H9 (cell line): ENCODE measurements at regions not wholly inside any gene's neighbourhood (a gene's known extent, or its start where the extent isn't known, plus 50 kb on each side); places are given as distances from the start of the nearest gene placed in this dataset.

Experiments used
- DNase-seq: peaks from one replicate; pipeline ENCODE4 v3.0.0-alpha.2; 2017
- H2AFZ ChIP-seq: one replicate; pipeline ENCODE4 v1.6.1; 2013; ENCODE audit warnings: mild to moderate bottlenecking, low read length, control low read depth, moderate library complexity
- H2AK5ac ChIP-seq: 2 replicates; pipeline ENCODE4 v1.6.1; 2013; ENCODE audit warnings: low read length, control low read depth, mixed read lengths; ENCODE audit not compliant: insufficient read length
- H2BK120ac ChIP-seq: one replicate; pipeline ENCODE4 v1.6.1; 2013; ENCODE audit warnings: low read depth, mild to moderate bottlenecking, low read length, control low read depth, inconsistent platforms; ENCODE audit not compliant: poor library complexity, severe bottlenecking
- H2BK12ac ChIP-seq: 2 replicates; pipeline ENCODE4 v1.6.1; 2013; ENCODE audit warnings: low read length, control low read depth, mixed read lengths, low read depth; ENCODE audit not compliant: insufficient read length
- H2BK15ac ChIP-seq: 2 replicates; pipeline ENCODE4 v1.6.1; 2013; ENCODE audit warnings: low read depth, low read length, control low read depth
- H2BK20ac ChIP-seq: one replicate; pipeline ENCODE4 v1.6.1; 2013; ENCODE audit warnings: low read depth, mild to moderate bottlenecking, low read length, control low read depth, inconsistent platforms; ENCODE audit not compliant: poor library complexity, severe bottlenecking
- H2BK5ac ChIP-seq: 2 replicates; pipeline ENCODE4 v1.6.1; 2013; ENCODE audit warnings: low read length, control low read depth, mixed read lengths; ENCODE audit not compliant: insufficient read length
- H3K14ac ChIP-seq: 2 replicates; pipeline ENCODE4 v1.6.1; 2013; ENCODE audit warnings: low read length, control low read depth; ENCODE audit not compliant: insufficient read depth
- H3K18ac ChIP-seq: 2 replicates; pipeline ENCODE4 v1.6.1; 2013; ENCODE audit warnings: low read depth, mild to moderate bottlenecking, mixed read lengths, low read length, control low read depth; ENCODE audit not compliant: insufficient read length
- H3K23ac ChIP-seq: 2 replicates; pipeline ENCODE4 v1.6.1; 2013; ENCODE audit warnings: low read length, control low read depth, mixed read lengths, low read depth; ENCODE audit not compliant: insufficient read length
- H3K23me2 ChIP-seq: 2 replicates; pipeline ENCODE4 v1.6.1; 2013; ENCODE audit warnings: low read depth, mild to moderate bottlenecking, mixed read lengths, low read length, control low read depth; ENCODE audit not compliant: insufficient read length, poor library complexity, severe bottlenecking
- H3K27ac ChIP-seq: 2 replicates; pipeline ENCODE4 v1.5.1; 2013; ENCODE audit warnings: low read length, control low read depth, mixed read lengths, low read depth; ENCODE audit not compliant: insufficient read length
- H3K27me3 ChIP-seq: 2 replicates; pipeline ENCODE4 v1.6.1; 2013; ENCODE audit warnings: low read length, control low read depth, inconsistent platforms; ENCODE audit not compliant: insufficient read depth
- H3K4ac ChIP-seq: 2 replicates; pipeline ENCODE4 v1.6.1; 2013; ENCODE audit warnings: low read depth, mild to moderate bottlenecking, control low read depth, inconsistent platforms, low read length, moderate library complexity
- H3K4me1 ChIP-seq: 2 replicates; pipeline ENCODE4 v1.6.1; 2013; ENCODE audit warnings: low read length, control low read depth, inconsistent platforms; ENCODE audit not compliant: insufficient read depth
- H3K4me2 ChIP-seq: 2 replicates; pipeline ENCODE4 v1.6.1; 2013; ENCODE audit warnings: low read length, control low read depth, mixed read lengths; ENCODE audit not compliant: insufficient read length, insufficient read depth
- H3K56ac ChIP-seq: 2 replicates; pipeline ENCODE4 v1.6.1; 2013; ENCODE audit warnings: low read depth, mild to moderate bottlenecking, mixed read lengths, low read length, control low read depth; ENCODE audit not compliant: insufficient read length
- H3K79me1 ChIP-seq: 2 replicates; pipeline ENCODE4 v1.6.1; 2013; ENCODE audit warnings: low read depth, mild to moderate bottlenecking, moderate library complexity, low read length, control low read depth, inconsistent platforms; ENCODE audit not compliant: insufficient read depth, poor library complexity, severe bottlenecking
- H3K79me2 ChIP-seq: 2 replicates; pipeline ENCODE4 v1.6.1; 2013; ENCODE audit warnings: low read length, control low read depth, inconsistent platforms; ENCODE audit not compliant: insufficient read depth
- H3K9ac ChIP-seq: 2 replicates; pipeline ENCODE4 v1.6.1; 2013; ENCODE audit warnings: low read length, control low read depth, mixed read lengths; ENCODE audit not compliant: insufficient read length; ENCODE audit errors: extremely low read depth
- H3K9me3 ChIP-seq: one replicate; pipeline ENCODE4 v1.6.1; 2013; ENCODE audit warnings: low read depth, low read length, inconsistent platforms; ENCODE audit not compliant: control insufficient read depth
- H3T11ph ChIP-seq: one replicate; pipeline ENCODE4 v1.6.1; 2013; ENCODE audit warnings: mild to moderate bottlenecking, low read length, control low read depth, inconsistent platforms
- H4K20me1 ChIP-seq: one replicate; pipeline ENCODE4 v1.6.1; 2013; ENCODE audit not compliant: control insufficient read depth, insufficient read length, insufficient read depth
- H4K5ac ChIP-seq: 2 replicates; pipeline ENCODE4 v1.6.1; 2013; ENCODE audit warnings: low read depth, mild to moderate bottlenecking, mixed read lengths, low read length, control low read depth; ENCODE audit not compliant: insufficient read length
- H4K8ac ChIP-seq: replicated peaks from 2 replicates; pipeline ENCODE4 v1.6.1; 2013; ENCODE audit warnings: low read length, control low read depth, mixed read lengths, low read depth; ENCODE audit not compliant: insufficient read length
- H4K91ac ChIP-seq: 2 replicates; pipeline ENCODE4 v1.6.1; 2013; ENCODE audit warnings: low read depth, mild to moderate bottlenecking, moderate library complexity, mixed read lengths, low read length, control low read depth; ENCODE audit not compliant: insufficient read length
- H3K27ac Mint-ChIP-seq, 3 experiments: 2 replicates in 2 of 3; 3 replicates in 1 of 3; pipeline ENCODE4 v1.8.0; 2020 to 2021; ENCODE audit warnings: mixed read lengths in 3 of 3, mild to moderate bottlenecking in 1 of 3, moderate library complexity in 1 of 3
- H3K27me3 Mint-ChIP-seq: 2 replicates; pipeline ENCODE4 v1.8.0; 2021; ENCODE audit warnings: low read depth, mild to moderate bottlenecking, moderate library complexity, mixed read lengths
- H3K36me3 Mint-ChIP-seq, 3 experiments: 2 replicates in 2 of 3; 3 replicates in 1 of 3; pipeline ENCODE4 v1.8.0; 2020 to 2021; ENCODE audit warnings: low read depth in 3 of 3, mixed read lengths in 3 of 3; ENCODE audit not compliant: insufficient read depth in 1 of 3
- H3K4me1 Mint-ChIP-seq, 2 experiments: 2 replicates each; pipeline ENCODE4 v1.8.0; 2020; ENCODE audit warnings: mixed read lengths in 2 of 2
- H3K4me3 Mint-ChIP-seq, 2 experiments: 2 replicates in 1 of 2; 3 replicates in 1 of 2; pipeline ENCODE4 v1.8.0; 2020 to 2021; ENCODE audit warnings: mild to moderate bottlenecking in 2 of 2, mixed read lengths in 2 of 2, moderate library complexity in 1 of 2
- H3K9me3 Mint-ChIP-seq, 2 experiments: 2 replicates in 1 of 2; 3 replicates in 1 of 2; pipeline ENCODE4 v1.8.0; 2020; ENCODE audit warnings: mild to moderate bottlenecking in 2 of 2, mixed read lengths in 2 of 2, moderate library complexity in 1 of 2
- WGBS: extraction: QIAGEN DNeasy Blood & Tissue Kit; methylation state at CpG from one replicate; pipeline ENCODE4 v1.1.7; 2013; ENCODE audit warnings: missing lambda C conversion rate, low lambda C conversion rate, mixed read lengths; ENCODE audit not compliant: insufficient read length; ENCODE audit errors: extremely low coverage; 5-methylcytosine and 5-hydroxymethylcytosine counted together
- TF ChIP-seq, protein P1 (sequence below): fragments of 200-600 bp; sonication (generic); conservative IDR thresholded peaks from 3 replicates; pipeline ENCODE4 v1.8.0; 2021; ENCODE audit warnings: antibody characterized with exemption, mild to moderate bottlenecking

DNA sequence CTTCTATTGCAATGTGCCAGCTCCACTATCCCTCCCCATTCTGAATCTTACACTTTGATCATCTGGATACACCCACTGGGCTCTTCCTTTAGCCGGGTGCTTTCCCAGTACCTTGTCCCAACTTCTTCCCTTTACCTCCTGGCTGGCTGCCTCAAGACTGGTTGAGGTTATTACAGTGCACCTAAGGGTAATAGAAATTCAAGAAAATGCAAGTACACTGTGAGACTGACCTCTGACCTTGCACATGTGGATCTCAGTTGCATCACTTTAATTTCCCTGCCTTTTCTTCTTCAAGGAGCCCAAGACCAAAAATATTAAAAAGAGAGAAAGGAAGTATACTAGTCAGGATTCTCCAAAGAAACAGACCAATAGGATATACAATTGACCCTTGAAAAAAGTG is 53.9 kb upstream of the NOCT start:
- Histone ChIP-seq H2AK5ac (no peak overlapping the region), H3K23me2 (no peaks in the 10 kb centered on the region), H2BK20ac (no peak overlapping the region), H3K27ac (no peak overlapping the region), H3K4me1 (peaks cover 3% of the 10 kb centered on the region; the same call in 1 of the 2 replicates), H3K18ac (no peak overlapping the region), H3K9me3 (no peaks in the 10 kb centered on the region), H3K56ac (no peak overlapping the region), H2BK12ac (no peak overlapping the region), H4K91ac (no peak overlapping the region), H4K20me1 (no peaks in the 10 kb centered on the region), H4K8ac (no peak overlapping the region), H3K23ac (no peak overlapping the region), H2BK15ac (no peak overlapping the region), H3K14ac (no peak overlapping the region), H3T11ph (no peak overlapping the region), H2BK120ac (no peak overlapping the region), H3K9ac (no peak overlapping the region), H2BK5ac (no peak overlapping the region), H3K4me2 (no peak overlapping the region), H3K79me2 (no peaks in the 10 kb centered on the region), H3K27me3 (no peaks in the 10 kb centered on the region; the same call in 1 of the 2 replicates), H2AFZ (no peak overlapping the region), H3K79me1 (no peaks in the 10 kb centered on the region), H3K4ac (no peak overlapping the region), H4K5ac (no peak overlapping the region)
- H3K4me3 Mint-ChIP-seq = no peak overlapping the region
- peaks cover 5 to 9% of the 10 kb centered on the region in 2 experiments for H3K4me1 Mint-ChIP-seq
- H3K36me3 Mint-ChIP-seq = no peaks in the 10 kb centered on the region
- WGBS = no CpG with 5 or more reads among the region's 1 CpG
- H3K27ac Mint-ChIP-seq = no peak overlapping the region
- DNase-seq = no peak
- no peaks in the 10 kb centered on the region for H3K27me3 Mint-ChIP-seq
- no peaks in the 10 kb centered on the region for H3K9me3 Mint-ChIP-seq
- TF ChIP-seq, protein P1, sequence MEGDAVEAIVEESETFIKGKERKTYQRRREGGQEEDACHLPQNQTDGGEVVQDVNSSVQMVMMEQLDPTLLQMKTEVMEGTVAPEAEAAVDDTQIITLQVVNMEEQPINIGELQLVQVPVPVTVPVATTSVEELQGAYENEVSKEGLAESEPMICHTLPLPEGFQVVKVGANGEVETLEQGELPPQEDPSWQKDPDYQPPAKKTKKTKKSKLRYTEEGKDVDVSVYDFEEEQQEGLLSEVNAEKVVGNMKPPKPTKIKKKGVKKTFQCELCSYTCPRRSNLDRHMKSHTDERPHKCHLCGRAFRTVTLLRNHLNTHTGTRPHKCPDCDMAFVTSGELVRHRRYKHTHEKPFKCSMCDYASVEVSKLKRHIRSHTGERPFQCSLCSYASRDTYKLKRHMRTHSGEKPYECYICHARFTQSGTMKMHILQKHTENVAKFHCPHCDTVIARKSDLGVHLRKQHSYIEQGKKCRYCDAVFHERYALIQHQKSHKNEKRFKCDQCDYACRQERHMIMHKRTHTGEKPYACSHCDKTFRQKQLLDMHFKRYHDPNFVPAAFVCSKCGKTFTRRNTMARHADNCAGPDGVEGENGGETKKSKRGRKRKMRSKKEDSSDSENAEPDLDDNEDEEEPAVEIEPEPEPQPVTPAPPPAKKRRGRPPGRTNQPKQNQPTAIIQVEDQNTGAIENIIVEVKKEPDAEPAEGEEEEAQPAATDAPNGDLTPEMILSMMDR = no peak
